Esophagus muscularis mucosa (tissue), 4 donors: ENCODE measurements at regions not wholly inside any gene's neighbourhood (a gene's known extent, or its start where the extent isn't known, plus 50 kb on each side); places are given as distances from the start of the nearest gene placed in this dataset.

Source experiments
- DNase-seq: peaks from one replicate; pipeline ENCODE4 v3.0.0-alpha.2; 2017; ENCODE audit errors: extremely low spot score
- H3K27ac ChIP-seq, 4 donors: fragments of 200-600 bp; sonication (generic); replicated peaks in 1 of 4; 1 replicate in 3 of 4; 2 replicates in 1 of 4; pipeline ENCODE4 v1.5.1; 2016 to 2019; ENCODE audit warnings: mild to moderate bottlenecking in 1 of 4
- H3K27me3 ChIP-seq, 4 donors: fragments of 200-600 bp; sonication (generic); one replicate each; pipeline versions ENCODE4 v1.5.1 to v1.6.0; 2016 to 2019
- H3K36me3 ChIP-seq, 4 donors: fragments of 200-600 bp; sonication (generic); one replicate each; pipeline ENCODE4 v1.5.1; 2016 to 2019
- H3K4me1 ChIP-seq, 4 donors: fragments of 200-600 bp; sonication (generic); one replicate each; pipeline ENCODE4 v1.5.1; 2016 to 2019
- H3K4me3 ChIP-seq, 4 donors: fragments of 200-600 bp; sonication (generic); 1 replicate in 2 of 4; 2 replicates in 2 of 4; pipeline ENCODE4 v1.5.1; 2016 to 2019; ENCODE audit warnings: mild to moderate bottlenecking in 4 of 4, moderate library complexity in 1 of 4
- H3K9me3 ChIP-seq, 4 donors: fragments of 200-600 bp; sonication (generic); 1 replicate in 3 of 4; 2 replicates in 1 of 4; pipeline ENCODE4 v1.5.1; 2016 to 2019
- EP300 ChIP-seq: sonication (generic); formaldehyde crosslinking; IDR thresholded peaks from one replicate; pipeline ENCODE4 v1.6.1; 2017; ENCODE audit warnings: antibody characterized with exemption
- POLR2A ChIP-seq: fragments of 450-650 bp; IDR thresholded peaks from one replicate; pipeline ENCODE4 v1.6.1; 2017; ENCODE audit warnings: antibody characterized with exemption, moderate library complexity, mild to moderate bottlenecking, low read depth
- POLR2AphosphoS5 ChIP-seq, 2 donors: sonication (generic); formaldehyde crosslinking; IDR thresholded peaks; one replicate each; pipeline ENCODE4 v1.6.1; 2017; ENCODE audit warnings: antibody characterized with exemption in 2 of 2
- WGBS: methylation state at CpG from one replicate; pipeline ENCODE4 v1.1.5; 2018; 5-methylcytosine and 5-hydroxymethylcytosine counted together
- intact Hi-C: fragments of 100-400 bp; cut with DNase I; formaldehyde crosslinking; loops from one replicate; pipeline ENCODE4 v1.15.1; 2023
- TF ChIP-seq, protein P1 (sequence below), 3 experiments: fragments of 200-600 bp in 2 of 3; fragments of 450-650 bp in 1 of 3; sonication (generic) in 2 of 3; IDR thresholded peaks; one replicate each; pipeline ENCODE4 v1.5.1; 2017 to 2019; ENCODE audit warnings: antibody characterized with exemption in 3 of 3, mild to moderate bottlenecking in 2 of 3, moderate library complexity in 1 of 3

DNA sequence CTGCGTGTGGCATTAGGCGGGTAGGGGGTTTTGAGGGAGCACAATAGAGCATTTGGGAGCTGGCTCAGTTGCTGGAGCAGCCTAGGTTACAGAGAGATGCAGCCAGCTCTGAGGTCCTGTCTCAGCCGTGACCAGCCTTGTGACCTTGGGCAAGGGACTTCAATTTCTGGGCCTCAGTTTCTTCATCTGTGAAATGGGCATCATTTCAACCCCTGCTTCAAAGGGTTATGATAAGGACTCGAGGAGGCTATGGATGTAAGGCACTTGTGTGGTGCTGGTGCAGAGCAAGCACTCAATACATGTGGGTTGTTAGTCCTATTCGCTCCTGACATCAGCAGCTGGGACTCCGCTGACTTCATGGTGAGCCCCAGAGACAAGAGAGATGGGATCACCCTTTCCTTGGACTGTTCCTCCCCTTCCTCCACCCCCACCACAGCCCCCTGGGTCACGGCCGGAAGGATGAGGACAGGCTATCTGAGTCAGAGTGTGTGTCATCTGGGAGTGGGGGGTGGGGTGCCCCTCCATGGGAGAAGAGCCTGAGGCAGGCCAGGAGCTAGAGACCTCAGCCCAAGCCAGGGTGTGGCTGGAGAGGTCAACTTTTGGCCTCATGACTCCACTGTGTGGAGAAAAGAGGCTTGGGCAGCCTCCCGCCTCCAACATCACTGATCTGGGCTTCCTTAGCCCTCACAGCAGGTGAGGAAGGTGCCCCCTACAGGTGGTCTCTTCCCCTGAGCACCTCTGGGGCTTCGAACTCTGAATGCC is 71.4 kb upstream of the ZBTB40 start:
- Histone ChIP-seq H3K9me3 (no peaks in the 10 kb centered on the region), H3K4me3 (no peak overlapping the region), H3K27ac (no peak overlapping the region), H3K36me3 (no peaks in the 10 kb centered on the region), H3K27me3 (peaks cover 0 to 48% (median 3%) of the 10 kb centered on the region in 4 donors), H3K4me1 (no peaks in the 10 kb centered on the region)
- TF ChIP-seq POLR2AphosphoS5 (IDR thresholded peaks at IDR 0.05) (no peak), POLR2A (no peak), EP300 (no peak)
- TF ChIP-seq, protein P1, sequence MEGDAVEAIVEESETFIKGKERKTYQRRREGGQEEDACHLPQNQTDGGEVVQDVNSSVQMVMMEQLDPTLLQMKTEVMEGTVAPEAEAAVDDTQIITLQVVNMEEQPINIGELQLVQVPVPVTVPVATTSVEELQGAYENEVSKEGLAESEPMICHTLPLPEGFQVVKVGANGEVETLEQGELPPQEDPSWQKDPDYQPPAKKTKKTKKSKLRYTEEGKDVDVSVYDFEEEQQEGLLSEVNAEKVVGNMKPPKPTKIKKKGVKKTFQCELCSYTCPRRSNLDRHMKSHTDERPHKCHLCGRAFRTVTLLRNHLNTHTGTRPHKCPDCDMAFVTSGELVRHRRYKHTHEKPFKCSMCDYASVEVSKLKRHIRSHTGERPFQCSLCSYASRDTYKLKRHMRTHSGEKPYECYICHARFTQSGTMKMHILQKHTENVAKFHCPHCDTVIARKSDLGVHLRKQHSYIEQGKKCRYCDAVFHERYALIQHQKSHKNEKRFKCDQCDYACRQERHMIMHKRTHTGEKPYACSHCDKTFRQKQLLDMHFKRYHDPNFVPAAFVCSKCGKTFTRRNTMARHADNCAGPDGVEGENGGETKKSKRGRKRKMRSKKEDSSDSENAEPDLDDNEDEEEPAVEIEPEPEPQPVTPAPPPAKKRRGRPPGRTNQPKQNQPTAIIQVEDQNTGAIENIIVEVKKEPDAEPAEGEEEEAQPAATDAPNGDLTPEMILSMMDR (IDR thresholded peaks at IDR 0.05): no peak
- no peak for DNase-seq
- intact Hi-C loops: no loop called here
- WGBS: 68% methylated on average over 6 of the region's 10 CpGs

DNA sequence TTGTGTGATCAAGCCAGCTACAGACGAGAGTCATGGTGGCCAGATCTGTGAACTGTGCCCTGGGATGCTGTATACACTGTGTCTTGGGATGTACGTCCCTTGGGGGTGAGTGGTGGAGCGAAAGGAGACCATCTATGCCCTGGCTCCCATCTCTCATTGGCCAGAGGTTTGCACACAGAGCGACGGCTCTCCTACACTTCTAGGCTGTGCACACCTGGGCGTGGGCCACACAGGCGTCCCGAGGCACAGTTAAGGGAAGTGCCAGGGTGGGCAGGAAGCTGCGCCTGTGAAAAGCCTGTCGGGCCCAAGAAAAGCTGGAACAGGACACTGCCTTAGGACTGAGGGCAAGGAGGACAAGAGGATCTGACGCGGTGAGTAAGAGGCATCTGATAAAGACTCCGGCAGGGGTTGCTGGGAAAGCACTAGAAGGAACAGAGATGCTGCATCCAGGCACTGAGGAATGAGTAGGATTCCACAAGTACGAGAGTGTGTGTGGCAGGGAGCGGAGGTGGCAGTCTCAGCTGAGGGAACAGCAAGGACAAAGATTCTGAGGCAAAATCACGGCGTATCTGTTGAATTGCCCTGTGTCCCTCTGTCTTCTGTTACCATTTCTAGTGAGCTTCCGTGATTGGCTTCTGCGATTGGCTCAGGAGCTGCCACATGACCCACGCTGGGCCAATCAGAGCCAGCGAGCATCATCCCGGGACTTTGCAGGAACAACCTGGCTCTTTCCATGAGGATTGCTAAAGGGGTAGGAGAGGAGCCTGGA is 67.9 kb upstream of the ZBTB40 start:
- DNase-seq: no peak
- Histone ChIP-seq H3K9me3 (no peaks in the 10 kb centered on the region), H3K4me3 (no peak overlapping the region), H3K36me3 (no peaks in the 10 kb centered on the region), H3K27ac (no peak overlapping the region), H3K27me3 (peaks cover 0 to 62% (median 3%) of the 10 kb centered on the region in 4 donors), H3K4me1 (no peaks in the 10 kb centered on the region)
- TF ChIP-seq POLR2A (no peak), POLR2AphosphoS5 (IDR thresholded peaks at IDR 0.05) (no peak), EP300 (no peak)
- TF ChIP-seq, protein P1 (IDR thresholded peaks at IDR 0.05): no peak
- 88% methylated on average over 22 of the region's 22 CpGs for WGBS
- intact Hi-C loops: no loop called here

DNA sequence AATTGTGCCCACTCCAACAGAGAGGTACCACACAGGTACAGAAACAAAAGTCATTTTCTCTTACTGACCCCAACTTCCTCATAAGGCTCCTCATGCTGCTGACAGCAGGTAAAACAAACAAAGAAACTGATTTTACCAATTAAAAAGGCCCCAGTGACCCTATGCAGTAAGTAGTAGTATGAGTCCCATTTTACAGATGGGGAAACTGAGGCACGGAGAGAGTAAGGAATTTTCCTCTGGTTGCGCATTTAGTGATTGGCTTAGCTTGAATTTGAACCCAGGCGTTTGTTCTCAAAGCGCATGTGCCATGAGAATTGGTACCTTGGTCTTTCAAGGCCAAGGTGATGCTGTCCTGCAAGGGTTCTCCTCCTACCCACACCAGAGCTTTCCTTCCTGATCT is 66.1 kb upstream of the ZBTB40 start:
- Histone ChIP-seq H3K4me3 (no peak overlapping the region), H3K27me3 (peaks cover 0 to 64% (median 0%) of the 10 kb centered on the region in 4 donors), H3K27ac (no peak overlapping the region), H3K4me1 (no peaks in the 10 kb centered on the region), H3K36me3 (no peaks in the 10 kb centered on the region), H3K9me3 (no peaks in the 10 kb centered on the region)
- DNase-seq: no peak
- intact Hi-C loops: no loop called here
- whole genome bisulfite sequencing: 89% methylated on average over 4 of the region's 4 CpGs
- TF ChIP-seq POLR2AphosphoS5 (IDR thresholded peaks at IDR 0.05): no peak
- TF ChIP-seq POLR2A: no peak
- TF ChIP-seq, protein P1 (IDR thresholded peaks at IDR 0.05): no peak
- TF ChIP-seq EP300: no peak

DNA sequence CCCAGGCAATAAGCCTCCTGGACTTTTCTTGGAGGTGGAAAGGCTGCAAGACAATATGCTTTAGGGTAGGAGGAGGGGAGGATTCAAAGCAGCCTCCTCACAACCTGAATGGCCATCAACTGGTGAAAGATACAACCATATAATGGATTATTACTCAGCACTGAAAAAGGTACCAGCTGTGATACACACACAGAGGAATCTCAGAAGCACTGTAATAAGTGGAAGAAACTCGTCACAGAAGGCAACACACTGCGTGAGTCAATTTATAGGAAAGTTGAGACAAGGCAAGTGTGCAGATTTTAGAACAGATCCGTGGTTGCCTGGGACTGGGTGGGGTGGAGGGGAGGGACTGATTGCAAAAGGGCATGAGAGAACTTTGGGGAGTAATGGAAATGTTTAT is 64.9 kb upstream of the ZBTB40 start:
- DNase-seq: no peak
- 86% methylated on average over 3 of the region's 3 CpGs for WGBS
- H3K4me3 ChIP-seq: no peak overlapping the region
- peaks cover 0 to 70% (median 0%) of the 10 kb centered on the region in 4 donors for H3K27me3 ChIP-seq
- H3K27ac ChIP-seq: no peak overlapping the region
- no peaks in the 10 kb centered on the region for H3K9me3 ChIP-seq
- TF ChIP-seq POLR2A: no peak
- TF ChIP-seq, protein P1 (IDR thresholded peaks at IDR 0.05): no peak
- no peak for TF ChIP-seq POLR2AphosphoS5 (IDR thresholded peaks at IDR 0.05)
- TF ChIP-seq EP300: no peak
- intact Hi-C loops: no loop called here
- no peaks in the 10 kb centered on the region for H3K4me1 ChIP-seq
- H3K36me3 ChIP-seq: no peaks in the 10 kb centered on the region
